OCI-LY3 (cell line): ENCODE measurements at regions not wholly inside any gene's neighbourhood (a gene's known extent, or its start where the extent isn't known, plus 50 kb on each side); places are given as distances from the start of the nearest gene placed in this dataset.

ENCODE experiments used
- EZH2phosphoT487 ChIP-seq: fragments of 200-600 bp; shearing (Covaris generic); IDR thresholded peaks from 2 replicates; pipeline ENCODE4 v1.6.1; 2018; ENCODE audit warnings: antibody characterized with exemption, mixed run types, low read depth
- TF ChIP-seq, protein P1 (sequence below): fragments of 200-600, 300-600 bp; sonication (generic); IDR thresholded peaks from 2 replicates; pipeline ENCODE4 v1.5.1; 2014; ENCODE audit warnings: antibody characterized with exemption, low read length, low read depth

DNA sequence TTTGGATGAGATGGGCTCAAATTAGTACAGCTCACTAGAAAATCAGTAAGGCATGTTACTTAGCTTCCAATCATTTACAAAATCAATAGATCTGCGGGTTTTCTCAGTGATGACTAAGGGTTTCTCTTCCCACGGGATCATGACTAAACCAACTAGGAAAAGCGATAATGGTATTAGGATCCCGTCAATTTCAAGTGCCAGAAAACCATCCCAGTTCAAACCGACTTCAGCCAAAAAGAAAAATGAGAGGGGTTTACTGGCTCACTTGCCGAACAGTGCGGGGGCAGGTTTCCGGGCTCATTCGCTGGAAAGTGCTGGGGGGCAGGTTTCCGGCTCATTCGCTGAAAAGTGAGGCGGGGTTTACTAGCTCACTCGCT, 62.1 kb upstream of the LYZL2 start:
- TF ChIP-seq, protein P1, sequence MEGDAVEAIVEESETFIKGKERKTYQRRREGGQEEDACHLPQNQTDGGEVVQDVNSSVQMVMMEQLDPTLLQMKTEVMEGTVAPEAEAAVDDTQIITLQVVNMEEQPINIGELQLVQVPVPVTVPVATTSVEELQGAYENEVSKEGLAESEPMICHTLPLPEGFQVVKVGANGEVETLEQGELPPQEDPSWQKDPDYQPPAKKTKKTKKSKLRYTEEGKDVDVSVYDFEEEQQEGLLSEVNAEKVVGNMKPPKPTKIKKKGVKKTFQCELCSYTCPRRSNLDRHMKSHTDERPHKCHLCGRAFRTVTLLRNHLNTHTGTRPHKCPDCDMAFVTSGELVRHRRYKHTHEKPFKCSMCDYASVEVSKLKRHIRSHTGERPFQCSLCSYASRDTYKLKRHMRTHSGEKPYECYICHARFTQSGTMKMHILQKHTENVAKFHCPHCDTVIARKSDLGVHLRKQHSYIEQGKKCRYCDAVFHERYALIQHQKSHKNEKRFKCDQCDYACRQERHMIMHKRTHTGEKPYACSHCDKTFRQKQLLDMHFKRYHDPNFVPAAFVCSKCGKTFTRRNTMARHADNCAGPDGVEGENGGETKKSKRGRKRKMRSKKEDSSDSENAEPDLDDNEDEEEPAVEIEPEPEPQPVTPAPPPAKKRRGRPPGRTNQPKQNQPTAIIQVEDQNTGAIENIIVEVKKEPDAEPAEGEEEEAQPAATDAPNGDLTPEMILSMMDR = no peak
- TF ChIP-seq EZH2phosphoT487 = no peak
